Stomach smooth muscle (tissue), 2 donors: ENCODE measurements at regions not wholly inside any gene's neighbourhood (a gene's known extent, or its start where the extent isn't known, plus 50 kb on each side); places are given as distances from the start of the nearest gene placed in this dataset.

ENCODE experiments used
- H3K27ac ChIP-seq: one replicate; pipeline ENCODE4 v1.7.0; 2013; ENCODE audit warnings: mild to moderate bottlenecking, low read length, inconsistent platforms
- H3K27me3 ChIP-seq, 2 donors: one replicate each; pipeline ENCODE4 v1.7.0; 2013; ENCODE audit warnings: low read length in 2 of 2; ENCODE audit not compliant: insufficient read depth in 2 of 2, control insufficient read depth in 1 of 2
- H3K36me3 ChIP-seq, 2 donors: one replicate each; pipeline ENCODE4 v1.7.0; 2013; ENCODE audit warnings: low read length in 2 of 2; ENCODE audit not compliant: control insufficient read depth in 2 of 2, insufficient read depth in 2 of 2
- H3K4me1 ChIP-seq: one replicate; pipeline ENCODE4 v1.7.0; 2013; ENCODE audit warnings: low read length; ENCODE audit not compliant: control insufficient read depth, insufficient read depth
- H3K4me3 ChIP-seq, 2 donors: one replicate each; pipeline ENCODE4 v1.7.0; 2013; ENCODE audit warnings: low read length in 2 of 2
- H3K9ac ChIP-seq, 2 donors: one replicate each; pipeline ENCODE4 v1.7.0; 2013; ENCODE audit warnings: low read length in 2 of 2, mild to moderate bottlenecking in 1 of 2
- H3K9me3 ChIP-seq, 2 donors: one replicate each; pipeline ENCODE4 v1.7.0; 2013; ENCODE audit warnings: low read length in 2 of 2; ENCODE audit not compliant: control insufficient read depth in 2 of 2
- donor health status: healthy.
- donor health status: Pancreatic carcinoma.

DNA sequence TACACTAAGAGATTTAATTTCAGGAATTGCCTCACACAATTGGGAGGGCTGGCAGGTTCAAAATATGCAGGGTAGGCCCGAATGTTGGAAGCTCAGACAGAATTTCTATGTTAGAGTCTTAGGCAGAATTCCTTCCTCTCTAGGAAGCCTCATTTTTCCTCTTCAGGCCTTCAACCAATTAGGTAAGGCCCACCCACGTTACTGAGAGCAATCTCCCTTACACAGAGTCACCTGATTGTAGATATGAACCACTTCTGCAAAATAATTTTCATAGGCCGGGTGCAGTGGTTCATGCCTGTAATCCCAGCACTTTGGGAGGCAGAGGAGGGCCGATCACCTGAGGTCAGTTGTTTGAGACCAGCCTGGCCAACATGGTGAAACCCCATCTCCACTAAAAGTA lies 50.2 kb upstream of the HIVEP1 start:
- no peak overlapping the region for H3K4me3 ChIP-seq
- H3K9me3 ChIP-seq: no peaks in the 10 kb centered on the region
- no peaks in the 10 kb centered on the region for H3K36me3 ChIP-seq
- H3K27ac ChIP-seq: no peak overlapping the region
- no peaks in the 10 kb centered on the region for H3K27me3 ChIP-seq
- no peaks in the 10 kb centered on the region for H3K4me1 ChIP-seq
- H3K9ac ChIP-seq: no peak overlapping the region

- H3K9ac ChIP-seq: no peak overlapping the region
- no peaks in the 10 kb centered on the region for H3K36me3 ChIP-seq
- H3K4me1 ChIP-seq: no peaks in the 10 kb centered on the region
- H3K27me3 ChIP-seq: no peaks in the 10 kb centered on the region
- H3K4me3 ChIP-seq: no peak overlapping the region
- no peak overlapping the region for H3K27ac ChIP-seq
- no peaks in the 10 kb centered on the region for H3K9me3 ChIP-seq
Measured at GRCh38 chr6:11960909-11961779, 51.0 kb upstream of the HIVEP1 start.

GRCh38 chr6:11956781-11957180 lies 55.3 kb upstream of the HIVEP1 start:
- Histone ChIP-seq H3K9ac (no peak overlapping the region), H3K4me3 (no peak overlapping the region), H3K9me3 (no peaks in the 10 kb centered on the region), H3K4me1 (no peaks in the 10 kb centered on the region), H3K36me3 (no peaks in the 10 kb centered on the region), H3K27me3 (no peaks in the 10 kb centered on the region), H3K27ac (no peak overlapping the region)

DNA sequence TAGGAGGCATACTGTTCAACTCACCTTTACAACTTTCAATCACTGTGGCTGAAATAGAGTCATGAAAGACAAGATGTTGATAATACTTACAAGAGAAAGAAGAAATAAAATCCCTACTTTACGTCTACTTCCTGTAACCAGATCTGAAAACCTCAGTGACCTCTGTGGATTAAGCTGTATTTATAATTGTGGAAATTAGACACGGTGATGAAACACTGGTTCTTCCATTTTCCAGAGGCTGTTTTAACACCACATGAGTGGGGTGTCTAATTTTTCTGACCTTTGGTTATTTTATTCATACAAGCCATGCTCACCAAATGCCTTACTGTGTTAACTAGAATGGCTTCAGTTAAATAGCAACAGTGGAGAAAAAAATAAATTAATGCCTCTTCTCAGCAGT lies 58.5 kb upstream of the HIVEP1 start:
- Histone ChIP-seq H3K4me1 (no peaks in the 10 kb centered on the region), H3K9ac (no peak overlapping the region), H3K9me3 (no peaks in the 10 kb centered on the region), H3K27ac (no peak overlapping the region), H3K4me3 (no peak overlapping the region), H3K36me3 (no peaks in the 10 kb centered on the region), H3K27me3 (no peaks in the 10 kb centered on the region)

- Histone ChIP-seq H3K27ac (no peak overlapping the region), H3K4me1 (no peaks in the 10 kb centered on the region), H3K9me3 (no peaks in the 10 kb centered on the region), H3K36me3 (no peaks in the 10 kb centered on the region), H3K9ac (no peak overlapping the region), H3K4me3 (no peak overlapping the region), H3K27me3 (no peaks in the 10 kb centered on the region)
Measured at GRCh38 chr6:11952316-11952715, 59.8 kb upstream of the HIVEP1 start.

- Histone ChIP-seq H3K27me3 (no peaks in the 10 kb centered on the region), H3K36me3 (no peaks in the 10 kb centered on the region), H3K9me3 (no peaks in the 10 kb centered on the region), H3K9ac (no peak overlapping the region), H3K4me1 (no peaks in the 10 kb centered on the region), H3K4me3 (no peak overlapping the region), H3K27ac (no peak overlapping the region)
Measured at GRCh38 chr6:11951868-11952267, 60.2 kb upstream of the HIVEP1 start.

DNA sequence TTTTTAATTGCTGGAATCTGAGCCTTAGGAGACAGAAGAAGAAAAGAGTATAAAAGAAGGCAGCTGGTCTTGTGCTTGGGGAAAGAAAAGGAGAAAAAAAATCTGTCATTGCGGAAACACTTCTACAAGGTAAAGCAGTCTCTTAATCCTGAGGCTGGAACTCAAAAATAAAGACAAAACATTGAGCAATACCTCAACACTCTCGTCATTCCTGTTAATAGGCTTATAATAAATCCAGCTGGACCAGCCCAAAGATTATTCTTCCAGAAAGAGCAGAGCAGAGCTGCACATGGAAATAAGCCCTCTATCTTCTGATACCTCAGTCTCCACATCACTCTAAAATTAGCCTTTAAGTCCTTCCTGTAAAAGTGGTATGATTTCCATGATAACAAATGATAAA lies 62.0 kb upstream of the HIVEP1 start:
- Histone ChIP-seq H3K27ac (no peak overlapping the region), H3K4me3 (no peak overlapping the region), H3K9me3 (no peaks in the 10 kb centered on the region), H3K27me3 (no peaks in the 10 kb centered on the region), H3K36me3 (no peaks in the 10 kb centered on the region), H3K9ac (no peak overlapping the region), H3K4me1 (no peaks in the 10 kb centered on the region)

GRCh38 chr6:11947575-11947974 lies 64.5 kb upstream of the HIVEP1 start:
- no peaks in the 10 kb centered on the region for H3K27me3 ChIP-seq
- H3K9me3 ChIP-seq: no peaks in the 10 kb centered on the region
- H3K27ac ChIP-seq: no peak overlapping the region
- no peak overlapping the region for H3K4me3 ChIP-seq
- no peaks in the 10 kb centered on the region for H3K36me3 ChIP-seq
- H3K9ac ChIP-seq: no peak overlapping the region
- H3K4me1 ChIP-seq: no peaks in the 10 kb centered on the region

GRCh38 chr6:11947063-11947462 lies 65.0 kb upstream of the HIVEP1 start:
- no peak overlapping the region for H3K9ac ChIP-seq
- no peaks in the 10 kb centered on the region for H3K27me3 ChIP-seq
- no peaks in the 10 kb centered on the region for H3K9me3 ChIP-seq
- no peak overlapping the region for H3K27ac ChIP-seq
- no peaks in the 10 kb centered on the region for H3K4me1 ChIP-seq
- no peak overlapping the region for H3K4me3 ChIP-seq
- H3K36me3 ChIP-seq: no peaks in the 10 kb centered on the region

DNA sequence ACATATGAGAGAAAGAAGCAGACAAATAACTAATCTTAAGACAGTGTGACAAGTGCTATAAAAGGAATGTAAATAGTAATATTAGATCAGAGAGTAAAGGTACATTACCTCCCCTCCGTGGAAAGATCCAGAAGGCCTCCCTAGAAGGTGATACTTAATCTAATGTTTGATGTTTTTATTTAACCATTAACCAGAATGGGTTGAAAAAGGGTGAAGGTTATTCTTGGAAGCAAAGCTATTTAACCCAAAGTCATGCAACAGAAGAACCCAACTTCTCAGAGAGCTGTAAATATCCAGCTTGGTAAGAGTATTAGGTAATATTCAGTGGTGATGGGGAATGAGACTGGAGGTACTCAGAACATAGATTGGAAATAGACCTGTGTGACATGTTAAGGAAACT lies 68.0 kb upstream of the HIVEP1 start:
- Histone ChIP-seq H3K9ac (no peak overlapping the region), H3K4me1 (no peaks in the 10 kb centered on the region), H3K27me3 (no peaks in the 10 kb centered on the region), H3K9me3 (no peaks in the 10 kb centered on the region), H3K36me3 (no peaks in the 10 kb centered on the region), H3K4me3 (no peak overlapping the region), H3K27ac (no peak overlapping the region)

DNA sequence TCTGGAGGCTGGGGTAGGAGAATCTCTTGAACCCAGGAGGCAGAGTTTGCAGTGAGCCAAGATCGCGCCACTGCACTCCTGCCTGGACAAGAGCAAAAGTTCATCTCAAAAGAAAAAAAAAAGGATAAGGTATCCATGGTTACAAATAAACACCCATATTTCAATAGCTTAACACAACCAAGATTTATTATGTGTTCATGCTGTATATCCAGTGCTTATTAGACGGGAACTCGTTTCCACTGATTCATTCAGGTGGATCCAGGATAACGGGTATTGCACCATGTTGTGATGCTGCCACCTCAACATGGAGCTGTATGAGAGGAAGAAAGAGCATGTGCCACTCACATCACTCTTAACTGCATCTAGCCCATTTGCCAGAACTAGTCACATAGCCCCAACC lies 69.1 kb upstream of the HIVEP1 start:
- no peak overlapping the region for H3K27ac ChIP-seq
- no peaks in the 10 kb centered on the region for H3K27me3 ChIP-seq
- no peak overlapping the region for H3K9ac ChIP-seq
- no peak overlapping the region for H3K4me3 ChIP-seq
- H3K9me3 ChIP-seq: no peaks in the 10 kb centered on the region
- no peaks in the 10 kb centered on the region for H3K36me3 ChIP-seq
- no peaks in the 10 kb centered on the region for H3K4me1 ChIP-seq
